ENCODE measurements at regions not wholly inside any gene's neighbourhood (a gene's known extent, or its start where the extent isn't known, plus 50 kb on each side); places are given as distances from the start of the nearest gene placed in this dataset.

DNA sequence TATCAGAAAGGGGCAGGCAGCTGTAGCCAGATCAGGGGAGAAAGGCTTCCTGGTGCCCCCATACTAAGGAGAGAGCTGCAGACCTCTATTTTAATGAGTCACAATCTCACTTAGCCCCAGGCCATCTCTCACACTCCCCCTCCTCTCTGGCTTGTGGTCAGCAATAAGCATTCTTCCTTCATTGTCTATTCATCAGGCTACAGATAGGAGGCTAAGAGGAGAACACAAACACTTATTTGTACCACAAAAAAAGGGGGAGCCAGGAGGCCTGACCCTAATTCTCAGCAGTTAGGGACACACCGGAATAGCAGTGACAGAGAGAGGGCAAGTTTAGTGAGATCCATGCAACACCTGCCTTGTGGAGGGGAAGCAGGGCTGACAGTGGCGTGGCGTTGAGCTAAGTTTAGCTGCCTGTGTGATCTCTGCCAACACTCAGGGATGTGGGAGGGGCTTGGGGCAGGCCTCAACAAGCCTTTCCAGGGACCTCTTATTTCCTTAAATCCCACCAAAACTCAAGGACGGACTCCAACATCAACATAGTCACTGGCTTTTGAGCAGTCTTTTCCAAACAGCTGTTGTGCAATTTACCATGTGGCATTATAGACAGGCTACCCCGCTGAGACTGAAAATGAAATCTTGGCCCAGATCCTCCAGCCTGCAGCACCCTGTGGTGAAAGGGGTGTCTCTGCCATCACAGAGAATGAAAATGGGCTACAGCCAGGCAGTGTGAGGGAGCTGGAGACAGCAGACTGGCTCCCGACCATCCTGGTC, 191.9 kb upstream of the TSC22D2 start:
- no peaks in the 10 kb centered on the region for H3K79me2 ChIP-seq (ENCODE audit: low read length)
- H3K36me3 ChIP-seq (replicated peaks; ENCODE audit: insufficient read depth, low read length) = no peaks in the 10 kb centered on the region
- no peak overlapping the region for H3K9ac ChIP-seq (ENCODE audit: low read length)
- no peak overlapping the region for H3K4me3 ChIP-seq (ENCODE audit: low read length)
- 0 out of 2 replicates have a peak, but pooled peaks cover 4% of the 10 kb centered on the region for H3K4me1 ChIP-seq (ENCODE audit: low read length)
- no peaks in the 10 kb centered on the region for H4K20me1 ChIP-seq (ENCODE audit: insufficient read depth, low read length)
- no peaks in the 10 kb centered on the region for H3K9me3 ChIP-seq (replicated peaks; ENCODE audit: insufficient read depth, low read length)
- no peak overlapping the region; the same call in 1 of the 2 replicates for H3K4me2 ChIP-seq (ENCODE audit: low read depth, low read length)
- no peaks in the 10 kb centered on the region for H3F3A ChIP-seq (ENCODE audit: insufficient read depth, low read length)
- H3K9me2 ChIP-seq (replicated peaks; ENCODE audit: insufficient read depth, low read length) = no peaks in the 10 kb centered on the region
- no peaks in the 10 kb centered on the region for H3K27me3 ChIP-seq (replicated peaks; ENCODE audit: insufficient read depth, low read length)
- H3K27ac ChIP-seq (ENCODE audit: low read length) = no peak overlapping the region
- TF ChIP-seq EZH2phosphoT487 (IDR thresholded peaks at IDR 0.05; ENCODE audit: low read length) (no peak), EZH2 (optimal IDR thresholded peaks at IDR 0.05; ENCODE audit: low read depth, low read length) (no peak)
- TF ChIP-seq, protein P1, sequence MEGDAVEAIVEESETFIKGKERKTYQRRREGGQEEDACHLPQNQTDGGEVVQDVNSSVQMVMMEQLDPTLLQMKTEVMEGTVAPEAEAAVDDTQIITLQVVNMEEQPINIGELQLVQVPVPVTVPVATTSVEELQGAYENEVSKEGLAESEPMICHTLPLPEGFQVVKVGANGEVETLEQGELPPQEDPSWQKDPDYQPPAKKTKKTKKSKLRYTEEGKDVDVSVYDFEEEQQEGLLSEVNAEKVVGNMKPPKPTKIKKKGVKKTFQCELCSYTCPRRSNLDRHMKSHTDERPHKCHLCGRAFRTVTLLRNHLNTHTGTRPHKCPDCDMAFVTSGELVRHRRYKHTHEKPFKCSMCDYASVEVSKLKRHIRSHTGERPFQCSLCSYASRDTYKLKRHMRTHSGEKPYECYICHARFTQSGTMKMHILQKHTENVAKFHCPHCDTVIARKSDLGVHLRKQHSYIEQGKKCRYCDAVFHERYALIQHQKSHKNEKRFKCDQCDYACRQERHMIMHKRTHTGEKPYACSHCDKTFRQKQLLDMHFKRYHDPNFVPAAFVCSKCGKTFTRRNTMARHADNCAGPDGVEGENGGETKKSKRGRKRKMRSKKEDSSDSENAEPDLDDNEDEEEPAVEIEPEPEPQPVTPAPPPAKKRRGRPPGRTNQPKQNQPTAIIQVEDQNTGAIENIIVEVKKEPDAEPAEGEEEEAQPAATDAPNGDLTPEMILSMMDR (IDR thresholded peaks at IDR 0.05; ENCODE audit: low read length) = no peak
- DNase-seq = no peak
- no peak overlapping the region for H2AFZ ChIP-seq (ENCODE audit: low read length)

- TF ChIP-seq, protein P1 (IDR thresholded peaks at IDR 0.05; ENCODE audit: low read length) = no peak
- no peak for TF ChIP-seq EZH2phosphoT487 (IDR thresholded peaks at IDR 0.05; ENCODE audit: low read length)
- TF ChIP-seq EZH2 (optimal IDR thresholded peaks at IDR 0.05; ENCODE audit: low read depth, low read length) = no peak
- H4K20me1 ChIP-seq (ENCODE audit: insufficient read depth, low read length) = no peaks in the 10 kb centered on the region
- no peak overlapping the region for H2AFZ ChIP-seq (ENCODE audit: low read length)
- no peak overlapping the region for H3K27ac ChIP-seq (ENCODE audit: low read length)
- H3K36me3 ChIP-seq (replicated peaks; ENCODE audit: insufficient read depth, low read length) = no peaks in the 10 kb centered on the region
- H3K4me1 ChIP-seq (ENCODE audit: low read length) = 0 out of 2 replicates have a peak, but pooled peaks cover 4% of the 10 kb centered on the region
- H3K9ac ChIP-seq (ENCODE audit: low read length) = no peak overlapping the region
- H3K4me3 ChIP-seq (ENCODE audit: low read length) = no peak overlapping the region
- no peaks in the 10 kb centered on the region for H3K9me2 ChIP-seq (replicated peaks; ENCODE audit: insufficient read depth, low read length)
- no peaks in the 10 kb centered on the region for H3F3A ChIP-seq (ENCODE audit: insufficient read depth, low read length)
- H3K4me2 ChIP-seq (ENCODE audit: low read depth, low read length) = no peak overlapping the region
- no peaks in the 10 kb centered on the region for H3K27me3 ChIP-seq (replicated peaks; ENCODE audit: insufficient read depth, low read length)
- DNase-seq = no peak
- H3K79me2 ChIP-seq (ENCODE audit: low read length) = no peaks in the 10 kb centered on the region
- H3K9me3 ChIP-seq (replicated peaks; ENCODE audit: insufficient read depth, low read length) = no peaks in the 10 kb centered on the region
These were observed 192.5 kb upstream of the TSC22D2 start for GRCh38 chr3:150215616-150216015.

GRCh38 chr3:150213577-150213976, 194.5 kb upstream of the TSC22D2 start:
- Histone ChIP-seq H3K4me2 (ENCODE audit: low read depth, low read length) (no peak overlapping the region), H2AFZ (ENCODE audit: low read length) (no peak overlapping the region), H3K4me1 (ENCODE audit: low read length) (no peaks in the 10 kb centered on the region), H4K20me1 (ENCODE audit: insufficient read depth, low read length) (no peaks in the 10 kb centered on the region), H3K9ac (ENCODE audit: low read length) (no peak overlapping the region), H3K79me2 (ENCODE audit: low read length) (no peaks in the 10 kb centered on the region), H3F3A (ENCODE audit: insufficient read depth, low read length) (no peaks in the 10 kb centered on the region), H3K9me2 (replicated peaks; ENCODE audit: insufficient read depth, low read length) (no peaks in the 10 kb centered on the region), H3K27me3 (replicated peaks; ENCODE audit: insufficient read depth, low read length) (no peaks in the 10 kb centered on the region), H3K4me3 (ENCODE audit: low read length) (no peak overlapping the region), H3K27ac (ENCODE audit: low read length) (no peak overlapping the region), H3K9me3 (replicated peaks; ENCODE audit: insufficient read depth, low read length) (no peaks in the 10 kb centered on the region), H3K36me3 (replicated peaks; ENCODE audit: insufficient read depth, low read length) (no peaks in the 10 kb centered on the region)
- TF ChIP-seq, protein P1 (IDR thresholded peaks at IDR 0.05; ENCODE audit: low read length) = no peak
- TF ChIP-seq EZH2phosphoT487 (IDR thresholded peaks at IDR 0.05; ENCODE audit: low read length) (no peak), EZH2 (optimal IDR thresholded peaks at IDR 0.05; ENCODE audit: low read depth, low read length) (no peak)
- no peak for DNase-seq
